GM21447 (cell line): ENCODE measurements at regions not wholly inside any gene's neighbourhood (a gene's known extent, or its start where the extent isn't known, plus 50 kb on each side); places are given as distances from the start of the nearest gene placed in this dataset.
"Not testable (repeated sequence)": the region's sequence is repeated elsewhere in the genome, so short reads cannot be mapped to it uniquely, and the experiment has no call there.

Experiments
- ATAC-seq: cut with Tn5 transposase; IDR thresholded peaks from one replicate; pipeline ENCODE4 v1.9.1; 2021; ENCODE audit not compliant: unreplicated experiment

- no peak for ATAC-seq
These were observed 1049.0 kb upstream of the GRIA3 start for GRCh38 chrX:122135070-122135469.

DNA sequence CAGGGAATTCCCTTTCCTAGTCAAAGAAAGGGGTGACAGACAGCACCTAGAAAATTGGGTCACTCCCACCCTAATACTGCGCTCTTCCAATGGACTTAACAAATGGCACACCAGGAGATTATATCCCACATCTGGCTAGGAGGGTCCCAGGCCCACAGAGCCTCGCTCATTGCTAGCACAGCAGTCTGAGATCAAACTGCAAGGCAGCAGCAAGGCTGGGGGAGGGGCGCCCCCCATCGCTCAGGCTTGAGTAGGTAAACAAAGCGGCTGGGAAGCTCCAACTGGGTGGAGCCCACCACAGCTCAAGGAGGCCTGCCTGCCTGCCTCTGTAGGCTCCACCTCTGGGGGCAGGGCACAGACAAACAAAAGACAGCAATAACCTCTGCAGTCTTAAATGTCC lies 1043.9 kb upstream of the GRIA3 start:
- ATAC-seq: not testable (repeated sequence)

DNA sequence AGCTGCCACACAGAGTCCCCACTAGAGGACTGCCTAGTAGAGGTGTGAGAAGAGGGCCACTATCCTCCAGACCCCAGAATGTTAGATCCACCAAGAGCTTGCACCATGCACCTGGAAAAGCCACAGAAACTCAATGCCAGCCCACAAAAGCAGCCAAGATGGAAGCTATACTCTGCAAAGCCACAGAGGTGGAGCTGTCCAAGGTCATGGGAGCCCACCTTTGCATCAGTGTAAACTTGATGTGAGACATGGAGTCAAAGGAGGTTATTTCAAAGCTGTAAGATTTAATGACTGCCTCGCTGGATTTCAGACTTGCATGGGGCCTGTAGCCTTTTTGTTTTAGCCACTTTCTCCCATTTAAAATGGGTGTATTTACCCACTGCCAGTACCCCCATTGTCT lies 1030.1 kb upstream of the GRIA3 start:
- ATAC-seq: no peak

GRCh38 chrX:122168241-122168640 lies 1015.8 kb upstream of the GRIA3 start:
- no peak for ATAC-seq

- ATAC-seq: no peak
These were observed 999.3 kb upstream of the GRIA3 start for GRCh38 chrX:122184791-122185190.

- no peak for ATAC-seq
These were observed 996.9 kb upstream of the GRIA3 start for GRCh38 chrX:122187069-122187713.

- ATAC-seq: no peak
These were observed 995.3 kb upstream of the GRIA3 start for GRCh38 chrX:122188751-122189150.

GRCh38 chrX:122196343-122196742 lies 987.7 kb upstream of the GRIA3 start:
- ATAC-seq: no peak

DNA sequence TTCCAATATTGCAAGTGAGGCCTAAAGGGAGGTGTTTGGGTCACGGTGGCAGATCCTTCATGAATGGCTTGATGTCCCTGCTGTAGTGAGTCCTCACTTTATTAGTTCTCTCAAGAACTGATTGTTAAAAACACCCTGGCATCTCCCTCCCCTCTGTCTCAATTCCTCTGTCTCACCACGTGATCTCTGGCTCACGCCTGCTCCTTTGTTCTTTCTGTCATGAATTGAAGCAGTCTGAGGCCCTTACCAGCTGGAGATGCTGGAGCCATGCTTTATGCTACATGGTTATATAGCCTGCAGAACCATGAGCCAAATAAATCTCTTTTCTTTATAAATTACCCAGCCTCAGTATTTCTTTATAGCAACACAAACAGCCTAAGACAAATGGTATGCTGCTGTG lies 980.7 kb upstream of the GRIA3 start:
- ATAC-seq: no peak

DNA sequence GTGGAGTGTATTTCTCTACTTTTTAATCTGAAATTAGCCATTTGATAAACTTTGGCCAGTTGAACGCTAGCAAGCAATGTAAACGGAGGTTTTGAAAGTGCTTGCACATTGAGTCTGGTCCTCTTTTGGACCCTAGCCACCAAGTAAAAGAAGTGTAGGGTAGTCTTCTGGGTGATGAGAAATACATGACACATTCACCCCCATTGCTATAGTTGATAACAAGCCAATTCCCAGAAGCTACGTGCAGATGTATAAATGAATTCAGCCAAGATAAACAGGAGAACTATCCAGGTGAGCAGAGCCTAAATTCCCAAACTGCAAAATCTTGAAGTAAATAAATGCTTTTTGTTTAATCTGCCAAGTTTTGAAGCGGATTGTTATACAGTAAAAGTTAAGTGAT lies 965.4 kb upstream of the GRIA3 start:
- no peak for ATAC-seq

DNA sequence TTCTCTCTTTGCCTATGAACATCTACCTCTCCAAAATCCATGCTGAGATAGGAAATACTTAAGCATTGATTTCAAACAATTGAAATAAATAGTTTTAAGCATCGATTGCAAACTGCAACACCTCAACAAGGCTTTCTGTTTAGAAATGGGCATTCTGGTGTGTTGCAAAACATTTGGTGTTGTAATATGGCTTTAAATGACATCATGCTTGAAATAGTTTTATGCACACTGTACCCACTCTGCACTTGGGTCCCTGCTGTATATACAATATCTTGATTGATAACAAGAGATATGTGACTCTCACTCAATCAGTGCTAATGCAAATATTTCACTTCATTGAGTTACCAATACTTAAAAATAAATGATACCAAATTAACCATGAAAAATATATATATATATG lies 964.9 kb upstream of the GRIA3 start:
- ATAC-seq: no peak

DNA sequence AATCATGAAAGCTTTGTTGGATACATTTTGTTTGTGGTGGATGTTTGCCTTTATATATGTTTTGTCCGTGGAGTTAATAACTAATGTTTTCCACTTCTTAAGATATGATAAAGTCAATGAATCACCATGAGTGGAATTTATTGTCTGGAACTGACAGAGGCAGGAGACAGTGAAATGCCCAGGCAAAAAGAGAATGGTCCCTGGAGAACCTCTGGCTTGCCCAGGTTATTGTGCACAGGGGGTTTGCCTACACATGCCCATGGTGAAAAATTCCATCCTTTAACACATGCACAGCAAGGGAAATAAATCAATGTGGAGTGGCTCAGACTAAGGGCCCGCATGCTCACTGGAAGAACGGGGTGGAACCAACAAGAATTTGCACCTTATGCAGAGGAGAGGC lies 964.3 kb upstream of the GRIA3 start:
- no peak for ATAC-seq

DNA sequence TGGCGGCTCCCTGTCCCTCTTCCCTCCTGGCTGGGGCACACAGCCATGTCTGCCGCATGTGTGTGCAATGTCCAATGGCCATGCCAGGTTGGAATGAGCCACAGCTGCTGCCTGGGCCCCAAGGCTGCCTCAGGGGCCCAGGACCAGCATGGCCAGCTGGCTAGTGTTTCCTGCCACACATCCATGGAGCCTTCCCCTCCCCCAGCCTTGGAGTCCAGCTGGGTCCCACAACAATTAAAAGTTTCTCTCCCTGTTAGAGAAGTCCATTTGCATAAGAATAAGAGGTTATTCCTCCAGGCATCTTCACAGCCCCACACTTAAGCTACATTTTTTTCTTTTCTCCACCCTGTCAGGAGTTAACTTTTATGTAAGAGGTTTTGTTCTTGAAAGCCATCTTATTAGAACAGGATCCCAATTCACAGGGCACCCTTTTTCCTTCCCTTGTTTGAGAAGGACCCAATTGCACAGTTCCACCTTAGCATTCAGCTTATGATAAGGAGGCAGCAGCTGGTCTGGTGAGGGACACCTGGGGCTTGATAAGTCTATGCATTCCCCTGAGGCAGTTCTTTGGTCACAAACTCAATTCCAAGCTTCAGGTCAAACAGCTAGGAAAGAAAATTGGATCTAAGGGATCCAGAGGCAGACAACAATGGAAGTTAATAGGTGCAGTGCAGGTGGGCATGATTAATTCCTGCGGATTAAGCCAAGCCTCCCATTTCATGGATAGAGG lies 963.3 kb upstream of the GRIA3 start:
- no peak for ATAC-seq

- not testable (repeated sequence) for ATAC-seq
These were observed 962.3 kb upstream of the GRIA3 start for GRCh38 chrX:122221810-122222209.

DNA sequence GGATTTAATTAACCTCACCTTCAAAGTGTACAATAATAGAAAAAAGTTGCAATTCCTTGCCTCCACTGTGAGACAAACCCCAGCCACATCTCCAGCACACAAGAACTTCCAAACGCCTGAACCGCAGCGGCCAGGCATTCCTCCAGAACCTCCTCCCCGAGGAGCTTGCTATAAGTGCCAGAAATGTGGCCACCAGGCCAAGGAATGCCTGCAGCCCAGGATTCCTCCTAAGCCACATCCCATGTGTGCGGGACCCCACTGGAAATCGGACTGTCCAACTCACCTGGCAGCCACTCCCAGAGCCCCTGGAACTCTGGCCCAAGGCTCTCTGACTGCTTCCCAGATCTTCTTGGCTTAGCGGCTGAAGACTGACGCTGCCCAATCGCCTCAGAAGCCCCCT lies 959.9 kb upstream of the GRIA3 start:
- not testable (repeated sequence) for ATAC-seq

- ATAC-seq: no peak
These were observed 945.3 kb upstream of the GRIA3 start for GRCh38 chrX:122238801-122239200.

GRCh38 chrX:122241959-122242358 lies 942.1 kb upstream of the GRIA3 start:
- no peak for ATAC-seq

GRCh38 chrX:122244080-122244479 lies 940.0 kb upstream of the GRIA3 start:
- ATAC-seq: no peak

DNA sequence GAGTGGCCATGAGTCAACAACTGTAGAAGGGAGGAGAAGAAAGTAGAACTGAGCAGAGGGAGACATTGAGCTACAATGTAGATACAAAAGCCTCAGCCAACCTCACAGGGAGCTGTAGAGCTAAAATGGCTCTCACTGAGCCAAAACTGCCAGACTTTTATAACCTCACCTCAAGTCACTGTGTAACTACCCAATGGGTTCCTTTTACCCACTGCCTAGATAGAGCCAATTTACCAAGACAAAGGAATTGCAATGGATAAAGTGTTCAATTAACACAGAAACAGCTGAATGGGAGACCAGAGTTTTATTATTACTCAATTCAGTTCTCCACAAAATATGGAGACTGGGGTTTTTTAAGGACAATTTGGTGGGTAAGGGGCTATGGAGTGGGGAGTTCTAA lies 938.9 kb upstream of the GRIA3 start:
- no peak for ATAC-seq

- ATAC-seq: no peak
These were observed 938.1 kb upstream of the GRIA3 start for GRCh38 chrX:122245943-122246342.

DNA sequence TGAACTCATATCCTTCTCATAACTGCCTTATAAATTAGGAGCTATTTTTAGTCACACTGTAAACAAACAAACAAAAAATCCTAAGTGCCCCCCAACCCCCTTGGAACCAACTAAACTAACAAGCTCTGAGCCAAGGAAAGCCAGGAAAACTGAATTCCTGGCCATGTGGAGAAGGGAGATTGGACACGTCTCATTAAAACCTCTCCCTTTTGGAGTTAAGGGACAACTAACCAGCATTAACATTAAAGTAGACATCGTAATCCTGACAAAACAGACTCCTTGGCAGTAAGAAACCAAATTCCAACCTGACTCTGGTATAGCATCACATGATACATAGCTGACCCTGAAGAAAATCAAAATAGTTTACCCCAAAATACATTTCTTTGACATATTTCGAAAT lies 937.1 kb upstream of the GRIA3 start:
- no peak for ATAC-seq

GRCh38 chrX:122248681-122249080 lies 935.4 kb upstream of the GRIA3 start:
- ATAC-seq: no peak

DNA sequence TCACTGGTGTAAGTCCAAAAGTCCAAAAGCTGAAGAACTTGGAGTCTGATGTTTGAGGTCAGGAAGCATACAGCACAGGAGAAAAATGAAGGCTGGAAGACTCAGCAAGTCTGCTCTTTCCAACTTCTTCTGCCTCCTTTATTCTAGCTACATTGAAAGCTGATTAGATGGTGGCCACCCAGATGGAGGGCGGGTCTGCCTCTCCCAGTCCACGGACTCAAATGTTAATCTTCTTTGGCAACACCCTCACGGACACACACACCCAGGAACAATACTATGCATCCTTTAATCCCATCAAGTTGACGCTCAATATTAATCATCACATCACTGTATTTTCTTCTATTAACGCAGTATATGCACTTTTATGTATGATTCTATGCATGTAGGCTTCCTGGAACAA lies 931.6 kb upstream of the GRIA3 start:
- ATAC-seq: no peak
